H1 (cell line): ENCODE measurements at regions not wholly inside any gene's neighbourhood (a gene's known extent, or its start where the extent isn't known, plus 50 kb on each side); places are given as distances from the start of the nearest gene placed in this dataset.

Experiments used
- CTCF ChIA-PET: fragments of 300-600 bp; sonication (Branson Sonifier 250); formaldehyde crosslinking; loops from one replicate; lab custom pipeline; 2021; ENCODE audit not compliant: partially characterized antibody; lab: Charles Lee
- POLR2A ChIA-PET: fragments of 300-600 bp; sonication (Branson Sonifier 250); formaldehyde crosslinking; loops from one replicate; lab custom pipeline; 2021; ENCODE audit warnings: inconsistent platforms; ENCODE audit not compliant: partially characterized antibody; lab: Charles Lee
- DNase-seq, 2 experiments: peaks; one replicate each; pipeline versions ENCODE4 v3.0.0 to v3.0.0-alpha.2; 2010 to 2022; ENCODE audit warnings: low spot score in 2 of 2, low read depth in 1 of 2, mixed read lengths in 1 of 2
- FAIRE-seq: peaks from 2 replicates; lab custom pipeline; 2011; peaks lifted over from hg19 to GRCh38; lab: Jason Lieb, UNC
- H2AFZ ChIP-seq: 2 replicates; pipeline ENCODE4 v1.8.1; 2012; ENCODE audit warnings: low read length, inconsistent platforms
- H2AK5ac ChIP-seq: 2 replicates; pipeline ENCODE4 v1.6.1; 2013; ENCODE audit warnings: low read depth, low read length
- H2BK120ac ChIP-seq: replicated peaks from 2 replicates; pipeline ENCODE3; 2013; ENCODE audit warnings: low read depth, low read length, inconsistent platforms
- H2BK12ac ChIP-seq: 2 replicates; pipeline ENCODE4 v1.6.1; 2013; ENCODE audit warnings: low read depth, low read length
- H2BK15ac ChIP-seq: 2 replicates; pipeline ENCODE4 v1.6.1; 2013; ENCODE audit warnings: low read length
- H2BK20ac ChIP-seq: 2 replicates; pipeline ENCODE4 v1.6.1; 2013; ENCODE audit warnings: low read length
- H2BK5ac ChIP-seq: 2 replicates; pipeline ENCODE4 v1.6.1; 2013; ENCODE audit warnings: low read depth, low read length
- H3K14ac ChIP-seq: 2 replicates; pipeline ENCODE4 v1.6.1; 2013; ENCODE audit warnings: inconsistent platforms; ENCODE audit not compliant: insufficient read length
- H3K18ac ChIP-seq: 2 replicates; pipeline ENCODE4 v1.6.1; 2013; ENCODE audit warnings: low read length; ENCODE audit errors: extremely low read depth
- H3K23ac ChIP-seq: 2 replicates; pipeline ENCODE4 v1.6.1; 2013; ENCODE audit warnings: inconsistent platforms; ENCODE audit not compliant: insufficient read length
- H3K23me2 ChIP-seq: 2 replicates; pipeline ENCODE4 v1.6.1; 2013; ENCODE audit warnings: low read depth, low read length
- H3K27ac ChIP-seq: 2 replicates; pipeline ENCODE4 v1.6.1; 2011; ENCODE audit warnings: low read depth, low read length, inconsistent platforms
- H3K27me3 ChIP-seq, 4 experiments: replicated peaks in 1 of 4; 1 replicate in 1 of 4; 2 replicates in 3 of 4; pipeline versions ENCODE4 v1.6.1 to v1.8.1; 2011 to 2013; ENCODE audit warnings: low read length in 3 of 4, mild to moderate bottlenecking in 3 of 4, inconsistent platforms in 2 of 4, mixed read lengths in 2 of 4, moderate library complexity in 1 of 4; ENCODE audit not compliant: control insufficient read depth in 3 of 4, insufficient read depth in 3 of 4; ENCODE audit errors: extremely low read depth in 1 of 4
- H3K36me3 ChIP-seq, 4 experiments: 2 replicates each; pipeline versions ENCODE4 v1.6.1 to v1.8.1; 2011 to 2013; ENCODE audit warnings: mild to moderate bottlenecking in 4 of 4, low read length in 3 of 4, moderate library complexity in 2 of 4, control low read depth in 1 of 4, inconsistent platforms in 1 of 4; ENCODE audit not compliant: insufficient read depth in 4 of 4, control insufficient read depth in 2 of 4
- H3K4ac ChIP-seq: replicated peaks from 2 replicates; pipeline ENCODE3; 2013; ENCODE audit warnings: low read length, low read depth, mixed read lengths, inconsistent platforms; ENCODE audit not compliant: insufficient read length
- H3K4me1 ChIP-seq, 4 experiments: replicated peaks in 1 of 4; 1 replicate in 1 of 4; 2 replicates in 3 of 4; pipeline versions ENCODE4 v1.6.1 to v1.8.1; 2011 to 2013; ENCODE audit warnings: low read length in 3 of 4, inconsistent platforms in 2 of 4, mixed read lengths in 1 of 4; ENCODE audit not compliant: insufficient read depth in 4 of 4, control insufficient read depth in 3 of 4
- H3K4me2 ChIP-seq, 2 experiments: 2 replicates each; pipeline versions ENCODE4 v1.6.1 to v1.8.1; 2011 to 2013; ENCODE audit warnings: low read depth in 2 of 2, low read length in 2 of 2, control low read depth in 1 of 2, inconsistent platforms in 1 of 2, mild to moderate bottlenecking in 1 of 2; ENCODE audit not compliant: insufficient read depth in 1 of 2
- H3K4me3 ChIP-seq, 4 experiments: fragments of 200-600, 300-600 bp in 1 of 4; sonication (generic), shearing (Covaris generic), sonication (Bioruptor Twin) in 1 of 4; 2 replicates each; pipeline versions ENCODE4 v1.5.1 to v1.8.1; 2011 to 2016; ENCODE audit warnings: low read length in 4 of 4, low read depth in 3 of 4, control low read depth in 2 of 4, inconsistent platforms in 2 of 4, mild to moderate bottlenecking in 2 of 4, mixed read lengths in 1 of 4, moderate library complexity in 1 of 4; ENCODE audit not compliant: insufficient read depth in 2 of 4; ENCODE audit errors: extremely low read depth in 1 of 4
- H3K56ac ChIP-seq: replicated peaks from 2 replicates; pipeline ENCODE3; 2013; ENCODE audit warnings: low read depth, mild to moderate bottlenecking, mixed read lengths, low read length, inconsistent platforms; ENCODE audit not compliant: insufficient read length
- H3K79me1 ChIP-seq: 2 replicates; pipeline ENCODE4 v1.6.1; 2013; ENCODE audit warnings: low read depth, low read length, control low read depth
- H3K79me2 ChIP-seq, 2 experiments: 2 replicates each; pipeline versions ENCODE4 v1.6.1 to v1.8.1; 2012 to 2013; ENCODE audit warnings: low read length in 2 of 2, mild to moderate bottlenecking in 2 of 2, inconsistent platforms in 1 of 2; ENCODE audit not compliant: insufficient read depth in 2 of 2, control insufficient read depth in 1 of 2
- H3K9ac ChIP-seq, 4 experiments: replicated peaks in 1 of 4; 1 replicate in 1 of 4; 2 replicates in 3 of 4; pipeline versions ENCODE4 v1.6.1 to v1.8.1; 2011 to 2013; ENCODE audit warnings: low read depth in 3 of 4, low read length in 3 of 4, control low read depth in 2 of 4, mild to moderate bottlenecking in 2 of 4, moderate library complexity in 2 of 4, inconsistent platforms in 1 of 4; ENCODE audit errors: extremely low read depth in 1 of 4
- H3K9me3 ChIP-seq, 2 experiments: 2 replicates each; pipeline versions ENCODE4 v1.6.1 to v1.8.1; 2012 to 2013; ENCODE audit warnings: mild to moderate bottlenecking in 2 of 2, moderate library complexity in 2 of 2, control low read depth in 1 of 2, inconsistent platforms in 1 of 2, low read depth in 1 of 2, low read length in 1 of 2, mixed read lengths in 1 of 2; ENCODE audit not compliant: insufficient read depth in 2 of 2
- H4K20me1 ChIP-seq, 2 experiments: replicated peaks in 1 of 2; 2 replicates each; pipeline versions ENCODE3 to v1.8.1; 2011 to 2013; ENCODE audit warnings: inconsistent platforms in 2 of 2, low read length in 2 of 2, mild to moderate bottlenecking in 1 of 2; ENCODE audit not compliant: insufficient read depth in 2 of 2, control insufficient read depth in 1 of 2
- H4K5ac ChIP-seq: 2 replicates; pipeline ENCODE4 v1.6.1; 2013; ENCODE audit warnings: low read length, low read depth, mixed read lengths, inconsistent platforms; ENCODE audit not compliant: insufficient read length
- H4K8ac ChIP-seq: 2 replicates; pipeline ENCODE4 v1.8.0; 2013; ENCODE audit warnings: mild to moderate bottlenecking, moderate library complexity, low read length, inconsistent platforms; ENCODE audit not compliant: insufficient read depth; ENCODE audit errors: extremely low read depth
- H4K91ac ChIP-seq: replicated peaks from 2 replicates; pipeline ENCODE3; 2013; ENCODE audit warnings: low read length, mixed read lengths, inconsistent platforms; ENCODE audit not compliant: insufficient read length
- WGBS, 2 experiments: shearing (Covaris generic) in 1 of 2; methylation state at CpG; one replicate each; pipeline versions ENCODE4 v1.1.6 to v1.1.7; 2013 to 2015; ENCODE audit warnings: low lambda C conversion rate in 2 of 2, mixed read lengths in 2 of 2, inconsistent platforms in 1 of 2, low coverage in 1 of 2, missing lambda C conversion rate in 1 of 2; ENCODE audit not compliant: insufficient replicate concordance in 2 of 2, insufficient coverage in 1 of 2, insufficient read length in 1 of 2; ENCODE audit errors: extremely low coverage in 1 of 2, missing lambda C conversion rate in 1 of 2; 5-methylcytosine and 5-hydroxymethylcytosine counted together
- TF ChIP-seq, protein P1 (sequence below): IDR thresholded peaks from 2 replicates; pipeline ENCODE4 v1.6.1; 2011; ENCODE audit warnings: low read length, improper control_type of control experiment

DNA sequence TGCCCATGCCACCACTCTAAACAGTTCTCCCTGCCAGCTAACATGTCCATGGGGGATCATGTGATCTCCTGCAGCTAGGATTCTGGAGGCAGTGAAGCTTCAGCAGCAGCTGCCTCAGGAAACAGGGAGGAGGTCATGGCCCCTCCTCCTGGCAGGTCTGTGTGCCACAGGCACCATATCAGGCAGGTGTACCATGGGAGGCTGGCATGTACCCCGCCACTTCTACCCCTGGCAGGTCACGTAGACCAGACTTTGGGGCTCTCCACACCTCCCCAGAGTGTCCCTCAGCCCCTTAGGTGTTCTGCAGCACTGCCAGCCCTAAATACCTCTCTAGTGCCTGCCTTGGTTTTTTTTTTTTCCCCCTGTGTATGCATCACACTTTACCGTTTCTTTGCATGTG is 110.5 kb upstream of the FAM47C start:
- H3K56ac ChIP-seq = no peak overlapping the region
- H3K18ac ChIP-seq = no peak overlapping the region
- no peak overlapping the region for H4K5ac ChIP-seq
- no peaks in the 10 kb centered on the region for H3K79me2 ChIP-seq
- H2BK15ac ChIP-seq = no peak overlapping the region
- no peak overlapping the region for H2AFZ ChIP-seq
- FAIRE-seq = no peak
- no peaks in the 10 kb centered on the region for H3K79me1 ChIP-seq
- no peak overlapping the region for H3K4ac ChIP-seq
- no peaks in the 10 kb centered on the region for H4K20me1 ChIP-seq
- no peaks in the 10 kb centered on the region for H3K27me3 ChIP-seq
- POLR2A ChIA-PET = no interaction called here
- no peak overlapping the region for H3K4me3 ChIP-seq
- 90% methylated on average over 3 of the region's 3 CpGs; no CpG with 5 or more reads in 1 of the 2 experiments for WGBS, 2 experiments
- H2AK5ac ChIP-seq = no peak overlapping the region
- peaks cover 0 to 2% (median 0%) of the 10 kb centered on the region in 4 experiments; a peak in 1 of 7 replicates for H3K4me1 ChIP-seq
- H3K36me3 ChIP-seq = no peaks in the 10 kb centered on the region
- H3K4me2 ChIP-seq = no peak overlapping the region
- H3K23me2 ChIP-seq = no peaks in the 10 kb centered on the region
- H3K23ac ChIP-seq = no peak overlapping the region
- no peak overlapping the region for H4K8ac ChIP-seq
- H3K9ac ChIP-seq = no peak overlapping the region
- H3K14ac ChIP-seq = no peak overlapping the region
- H2BK20ac ChIP-seq = no peak overlapping the region
- H2BK5ac ChIP-seq = no peak overlapping the region
- no peak overlapping the region for H4K91ac ChIP-seq
- H2BK120ac ChIP-seq = no peak overlapping the region
- no peaks in the 10 kb centered on the region for H3K9me3 ChIP-seq
- H2BK12ac ChIP-seq = no peak overlapping the region
- DNase-seq = no peak
- no peak overlapping the region for H3K27ac ChIP-seq
- CTCF ChIA-PET = interaction anchor here (1.4 kb wide), 1 partner anchor 11 kb away, joined by 4 read pairs; no protein-coding TSS in a partner anchor
- TF ChIP-seq, protein P1, sequence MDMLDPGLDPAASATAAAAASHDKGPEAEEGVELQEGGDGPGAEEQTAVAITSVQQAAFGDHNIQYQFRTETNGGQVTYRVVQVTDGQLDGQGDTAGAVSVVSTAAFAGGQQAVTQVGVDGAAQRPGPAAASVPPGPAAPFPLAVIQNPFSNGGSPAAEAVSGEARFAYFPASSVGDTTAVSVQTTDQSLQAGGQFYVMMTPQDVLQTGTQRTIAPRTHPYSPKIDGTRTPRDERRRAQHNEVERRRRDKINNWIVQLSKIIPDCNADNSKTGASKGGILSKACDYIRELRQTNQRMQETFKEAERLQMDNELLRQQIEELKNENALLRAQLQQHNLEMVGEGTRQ = no peak
